Activated CD4-positive, alpha-beta T cell treated with anti-CD3 and anti-CD28 coated beads, Interleukin-2, amount 10 ng/mL, durations not matched to agents 7 days and 5 days (primary cell): ENCODE measurements at regions not wholly inside any gene's neighbourhood (a gene's known extent, or its start where the extent isn't known, plus 50 kb on each side); places are given as distances from the start of the nearest gene placed in this dataset.

Source experiments
- CTCF ChIA-PET: fragments of 350-600 bp; sonication (Branson Sonifier 250); formaldehyde crosslinking; loops from one replicate; lab custom pipeline; 2021; ENCODE audit warnings: antibody characterized with exemption; lab: Charles Lee
- POLR2A ChIA-PET: fragments of 350-600 bp; sonication (Branson Sonifier 250); formaldehyde crosslinking; loops from one replicate; lab custom pipeline; 2021; ENCODE audit warnings: antibody characterized with exemption; lab: Charles Lee
- DNase-seq: peaks from one replicate; pipeline ENCODE4 v3.0.0-alpha.2; 2020
- H3K27ac Mint-ChIP-seq: one replicate; pipeline ENCODE4 v1.8.0; 2021; ENCODE audit warnings: mild to moderate bottlenecking, moderate library complexity, mixed read lengths
- H3K27me3 Mint-ChIP-seq: one replicate; pipeline ENCODE4 v1.8.0; 2021; ENCODE audit warnings: mixed read lengths
- H3K36me3 Mint-ChIP-seq: one replicate; pipeline ENCODE4 v1.8.0; 2021; ENCODE audit warnings: low read depth, mixed read lengths
- H3K4me1 Mint-ChIP-seq: one replicate; pipeline ENCODE4 v1.8.0; 2021; ENCODE audit warnings: mixed read lengths
- H3K4me3 Mint-ChIP-seq: one replicate; pipeline ENCODE4 v1.8.0; 2021; ENCODE audit warnings: mild to moderate bottlenecking, moderate library complexity, mixed read lengths
- H3K9me3 Mint-ChIP-seq: one replicate; pipeline ENCODE4 v1.8.0; 2021; ENCODE audit warnings: mixed read lengths

GRCh38 chr15:69522361-69522760, 69.7 kb downstream of the RPLP1 start:
- Mint-ChIP-seq H3K27me3 (peaks cover 13% of the 10 kb centered on the region), H3K9me3 (no peaks in the 10 kb centered on the region), H3K36me3 (no peaks in the 10 kb centered on the region), H3K4me3 (no peak overlapping the region), H3K27ac (no peak overlapping the region), H3K4me1 (peaks cover 3% of the 10 kb centered on the region)
- ChIA-PET CTCF (interaction anchor here (0.8 to 2.0 kb wide), 2 partner anchors 9 to 756 kb away, joined by 3 to 6 read pairs; no protein-coding TSS in a partner anchor), POLR2A (no interaction called here)
- no peak for DNase-seq

GRCh38 chr15:69523010-69524001, 70.7 kb downstream of the RPLP1 start:
- H3K36me3 Mint-ChIP-seq: no peaks in the 10 kb centered on the region
- H3K27me3 Mint-ChIP-seq: peaks cover 13% of the 10 kb centered on the region
- H3K9me3 Mint-ChIP-seq: no peaks in the 10 kb centered on the region
- ChIA-PET CTCF (interaction anchor here (0.6 to 2.0 kb wide), 4 partner anchors 8 to 1011 kb away, joined by 3 to 6 read pairs (median 3); no protein-coding TSS in a partner anchor), POLR2A (no interaction called here)
- no peak overlapping the region for H3K4me3 Mint-ChIP-seq
- H3K4me1 Mint-ChIP-seq: peaks cover 3% of the 10 kb centered on the region
- DNase-seq: peak; percentile 80
- no peak overlapping the region for H3K27ac Mint-ChIP-seq

GRCh38 chr15:69524296-69524695, 71.7 kb downstream of the RPLP1 start:
- H3K27ac Mint-ChIP-seq: no peak overlapping the region
- CTCF ChIA-PET: interaction anchor here (0.6 kb wide), 1 partner anchor 1010 kb away, joined by 3 read pairs; no protein-coding TSS in a partner anchor

GRCh38 chr15:69524814-69525213, 72.2 kb downstream of the RPLP1 start:
- POLR2A ChIA-PET: no interaction called here
- no peaks in the 10 kb centered on the region for H3K9me3 Mint-ChIP-seq
- no peaks in the 10 kb centered on the region for H3K36me3 Mint-ChIP-seq
- no peak overlapping the region for H3K27ac Mint-ChIP-seq
- H3K4me3 Mint-ChIP-seq: no peak overlapping the region
- CTCF ChIA-PET: no interaction called here
- peaks cover 3% of the 10 kb centered on the region for H3K4me1 Mint-ChIP-seq
- H3K27me3 Mint-ChIP-seq: peaks cover 7% of the 10 kb centered on the region
- no peak for DNase-seq

More at GRCh38 chr15:69524296-69524695, 71.7 kb downstream of the RPLP1 start:
- no peak for DNase-seq
- Mint-ChIP-seq H3K27me3 (peaks cover 10% of the 10 kb centered on the region), H3K4me1 (peaks cover 3% of the 10 kb centered on the region), H3K9me3 (no peaks in the 10 kb centered on the region), H3K36me3 (no peaks in the 10 kb centered on the region), H3K4me3 (no peak overlapping the region)
- POLR2A ChIA-PET: no interaction called here

GRCh38 chr15:69525543-69525942, 72.9 kb downstream of the RPLP1 start:
- Mint-ChIP-seq H3K27ac (no peak overlapping the region), H3K4me1 (peaks cover 3% of the 10 kb centered on the region), H3K4me3 (no peak overlapping the region), H3K36me3 (no peaks in the 10 kb centered on the region), H3K9me3 (no peaks in the 10 kb centered on the region), H3K27me3 (peaks cover 4% of the 10 kb centered on the region)
- no peak for DNase-seq
- ChIA-PET POLR2A (no interaction called here), CTCF (no interaction called here)

- POLR2A ChIA-PET: no interaction called here
- Mint-ChIP-seq H3K4me1 (peaks cover 3% of the 10 kb centered on the region), H3K9me3 (no peaks in the 10 kb centered on the region), H3K27ac (no peak overlapping the region), H3K4me3 (no peak overlapping the region), H3K27me3 (no peaks in the 10 kb centered on the region), H3K36me3 (no peaks in the 10 kb centered on the region)
- DNase-seq: no peak
- CTCF ChIA-PET: no interaction called here
These were observed 73.8 kb downstream of the RPLP1 start for GRCh38 chr15:69526081-69527061.

- no peak overlapping the region for H3K27ac Mint-ChIP-seq
- H3K9me3 Mint-ChIP-seq: no peaks in the 10 kb centered on the region
- no peak for DNase-seq
- H3K4me1 Mint-ChIP-seq: no peaks in the 10 kb centered on the region
- ChIA-PET CTCF (no interaction called here), POLR2A (no interaction called here)
- H3K36me3 Mint-ChIP-seq: no peaks in the 10 kb centered on the region
- peaks cover 6% of the 10 kb centered on the region for H3K27me3 Mint-ChIP-seq
- no peak overlapping the region for H3K4me3 Mint-ChIP-seq
These were observed 76.5 kb downstream of the RPLP1 start for GRCh38 chr15:69529141-69529540.

- POLR2A ChIA-PET: no interaction called here
These were observed 77.5 kb downstream of the RPLP1 start for GRCh38 chr15:69529961-69530633.

GRCh38 chr15:69530991-69531664, 78.5 kb downstream of the RPLP1 start:
- H3K27me3 Mint-ChIP-seq: peaks cover 6% of the 10 kb centered on the region
- ChIA-PET POLR2A (no interaction called here), CTCF (interaction anchor here (1.4 kb wide), 1 partner anchor 9 kb away, joined by 6 read pairs; no protein-coding TSS in a partner anchor)
- DNase-seq: no peak
- no peak overlapping the region for H3K27ac Mint-ChIP-seq
- H3K4me3 Mint-ChIP-seq: no peak overlapping the region
- H3K36me3 Mint-ChIP-seq: no peaks in the 10 kb centered on the region
- H3K4me1 Mint-ChIP-seq: no peaks in the 10 kb centered on the region
- H3K9me3 Mint-ChIP-seq: no peaks in the 10 kb centered on the region

More at GRCh38 chr15:69529961-69530633, 77.5 kb downstream of the RPLP1 start:
- DNase-seq: no peak
- Mint-ChIP-seq H3K4me1 (no peaks in the 10 kb centered on the region), H3K27me3 (peaks cover 6% of the 10 kb centered on the region), H3K27ac (no peak overlapping the region), H3K4me3 (no peak overlapping the region), H3K36me3 (no peaks in the 10 kb centered on the region), H3K9me3 (no peaks in the 10 kb centered on the region)
- CTCF ChIA-PET: interaction anchor here (1.4 kb wide), 1 partner anchor 8 kb away, joined by 6 read pairs; no protein-coding TSS in a partner anchor

GRCh38 chr15:69531665-69532027, 79.0 kb downstream of the RPLP1 start:
- H3K36me3 Mint-ChIP-seq: no peaks in the 10 kb centered on the region

GRCh38 chr15:69532066-69532465, 79.4 kb downstream of the RPLP1 start:
- no peaks in the 10 kb centered on the region for H3K4me1 Mint-ChIP-seq
- H3K4me3 Mint-ChIP-seq: no peak overlapping the region
- no peak overlapping the region for H3K27ac Mint-ChIP-seq
- DNase-seq: no peak
- POLR2A ChIA-PET: no interaction called here
- no peaks in the 10 kb centered on the region for H3K9me3 Mint-ChIP-seq
- peaks cover 6% of the 10 kb centered on the region for H3K27me3 Mint-ChIP-seq
- H3K36me3 Mint-ChIP-seq: no peaks in the 10 kb centered on the region
- CTCF ChIA-PET: interaction anchor here (0.6 to 1.3 kb wide), 2 partner anchors 26 to 862 kb away, joined by 3 read pairs; no protein-coding TSS in a partner anchor

More at GRCh38 chr15:69531665-69532027, 79.0 kb downstream of the RPLP1 start:
- DNase-seq: no peak
- CTCF ChIA-PET: interaction anchor here (0.6 to 1.4 kb wide), 3 partner anchors 9 to 862 kb away, joined by 3 to 6 read pairs (median 3); no protein-coding TSS in a partner anchor
- Mint-ChIP-seq H3K4me1 (no peaks in the 10 kb centered on the region), H3K9me3 (no peaks in the 10 kb centered on the region), H3K27me3 (peaks cover 6% of the 10 kb centered on the region), H3K4me3 (no peak overlapping the region), H3K27ac (no peak overlapping the region)
- POLR2A ChIA-PET: no interaction called here
